T-cell (primary cell): ENCODE measurements at regions not wholly inside any gene's neighbourhood (a gene's known extent, or its start where the extent isn't known, plus 50 kb on each side); places are given as distances from the start of the nearest gene placed in this dataset.

ENCODE experiments used
- ATAC-seq, 4 experiments: fragments of 200-7000 bp in 3 of 4; fragments of 150-1000 bp in 1 of 4; cut with Tn5 transposase; replicated peaks in 1 of 4; 1 replicate in 3 of 4; 2 replicates in 1 of 4; pipeline ENCODE4 v1.10.0; 2021; ENCODE audit warnings: moderate library complexity in 3 of 4, mild to moderate bottlenecking in 2 of 4, moderate number of reproducible peaks in 1 of 4
- CTCF ChIA-PET, 2 donors: fragments of 300-600 bp; sonication (Branson Sonifier 250); formaldehyde crosslinking; loops; one replicate each; lab custom pipeline; 2022; ENCODE audit warnings: antibody characterized with exemption in 2 of 2; lab: Charles Lee
- POLR2A ChIA-PET, 2 donors: fragments of 300-600 bp; sonication (Branson Sonifier 250); formaldehyde crosslinking; loops; one replicate each; lab custom pipeline; 2022; ENCODE audit warnings: antibody characterized with exemption in 2 of 2; lab: Charles Lee
- DNase-seq, 35 experiments: peaks; one replicate each; pipeline versions ENCODE4 v3.0.0 to v3.0.0-alpha.2; 2013 to 2023
- H3K27ac ChIP-seq: one replicate; pipeline ENCODE4 v1.5.1; 2013; ENCODE audit warnings: low read length
- H3K27me3 ChIP-seq, 2 experiments: replicated peaks in 1 of 2; 1 replicate in 1 of 2; 2 replicates in 1 of 2; pipeline versions ENCODE4 v1.6.1 to v1.7.0; 2013; ENCODE audit warnings: low read length in 1 of 2, mixed read lengths in 1 of 2; ENCODE audit not compliant: control insufficient read depth in 2 of 2, insufficient read depth in 2 of 2; ENCODE audit errors: extremely low read depth in 1 of 2
- H3K36me3 ChIP-seq, 2 donors: 1 replicate in 1 of 2; 2 replicates in 1 of 2; pipeline versions ENCODE4 v1.6.1 to v1.7.0; 2013; ENCODE audit warnings: low read length in 1 of 2; ENCODE audit not compliant: control insufficient read depth in 2 of 2, insufficient read depth in 1 of 2; ENCODE audit errors: extremely low read depth in 1 of 2
- H3K4me1 ChIP-seq, 2 experiments: 1 replicate in 1 of 2; 2 replicates in 1 of 2; pipeline versions ENCODE4 v1.6.1 to v1.7.0; 2013; ENCODE audit warnings: low read length in 2 of 2, mixed read lengths in 1 of 2; ENCODE audit not compliant: insufficient read depth in 2 of 2, control insufficient read depth in 1 of 2; ENCODE audit errors: extremely low read depth in 1 of 2
- H3K4me3 ChIP-seq, 2 donors: 1 replicate in 1 of 2; 2 replicates in 1 of 2; pipeline versions ENCODE4 v1.5.1 to v1.7.0; 2013; ENCODE audit warnings: mild to moderate bottlenecking in 2 of 2, low read length in 1 of 2, moderate library complexity in 1 of 2; ENCODE audit not compliant: control insufficient read depth in 1 of 2; ENCODE audit errors: extremely low read depth in 1 of 2
- H3K9me3 ChIP-seq: 2 replicates; pipeline ENCODE4 v1.7.0; 2013
- H3K27ac Mint-ChIP-seq, 2 donors: one replicate each; pipeline ENCODE4 v1.8.0; 2020 to 2021; ENCODE audit warnings: mild to moderate bottlenecking in 2 of 2, mixed read lengths in 2 of 2
- H3K27me3 Mint-ChIP-seq, 2 donors: one replicate each; pipeline ENCODE4 v1.8.0; 2021 to 2022; ENCODE audit warnings: mixed read lengths in 2 of 2
- H3K36me3 Mint-ChIP-seq: one replicate; pipeline ENCODE4 v1.8.0; 2021; ENCODE audit warnings: mixed read lengths
- H3K4me1 Mint-ChIP-seq, 3 donors: one replicate each; pipeline ENCODE4 v1.8.0; 2020 to 2022; ENCODE audit warnings: mixed read lengths in 3 of 3, mild to moderate bottlenecking in 1 of 3
- H3K4me3 Mint-ChIP-seq, 3 donors: one replicate each; pipeline ENCODE4 v1.8.0; 2020 to 2022; ENCODE audit warnings: mild to moderate bottlenecking in 3 of 3, mixed read lengths in 3 of 3, moderate library complexity in 3 of 3
- H3K9me3 Mint-ChIP-seq, 3 donors: one replicate each; pipeline ENCODE4 v1.8.0; 2020 to 2022; ENCODE audit warnings: mixed read lengths in 3 of 3
- WGBS: methylation state at CpG from one replicate; pipeline ENCODE4 v1.1.5; 2013; ENCODE audit warnings: missing lambda C conversion rate; ENCODE audit not compliant: insufficient coverage; 5-methylcytosine and 5-hydroxymethylcytosine counted together

GRCh38 chr12:86777325-86777724 is 521.1 kb upstream of the MGAT4C start:
- Mint-ChIP-seq H3K4me1 (no peaks in the 10 kb centered on the region), H3K27ac (no peak overlapping the region), H3K36me3 (no peaks in the 10 kb centered on the region), H3K9me3 (peaks cover 0 to 9% (median 5%) of the 10 kb centered on the region in 3 donors), H3K4me3 (no peak overlapping the region), H3K27me3 (no peaks in the 10 kb centered on the region)
- H3K27ac ChIP-seq = no peak overlapping the region
- H3K4me1 ChIP-seq = no peaks in the 10 kb centered on the region
- ChIA-PET CTCF (no interaction called here), POLR2A (interaction anchor here (0.6 kb wide), 2 partner anchors 58 to 863 kb away, joined by 3 read pairs; no protein-coding TSS in a partner anchor)
- no peaks in the 10 kb centered on the region for H3K36me3 ChIP-seq
- no peaks in the 10 kb centered on the region for H3K27me3 ChIP-seq
- no peak for ATAC-seq
- DNase-seq = no peak
- no peak overlapping the region for H3K4me3 ChIP-seq
- no peaks in the 10 kb centered on the region for H3K9me3 ChIP-seq
- 81% methylated on average over 2 of the region's 2 CpGs for WGBS

GRCh38 chr12:86774841-86775388 is 518.7 kb upstream of the MGAT4C start:
- H3K36me3 Mint-ChIP-seq = no peaks in the 10 kb centered on the region
- CTCF ChIA-PET = no interaction called here
- POLR2A ChIA-PET = no interaction called here
- no peak overlapping the region for H3K27ac Mint-ChIP-seq
- peaks cover 0 to 8% (median 5%) of the 10 kb centered on the region in 3 donors for H3K9me3 Mint-ChIP-seq
- H3K4me1 ChIP-seq = no peaks in the 10 kb centered on the region
- no peak overlapping the region for H3K27ac ChIP-seq
- H3K27me3 Mint-ChIP-seq = no peaks in the 10 kb centered on the region
- ATAC-seq (no peak), DNase-seq (no peak)
- H3K9me3 ChIP-seq = no peaks in the 10 kb centered on the region
- no peak overlapping the region for H3K4me3 Mint-ChIP-seq
- H3K4me1 Mint-ChIP-seq = no peaks in the 10 kb centered on the region
- no peaks in the 10 kb centered on the region for H3K27me3 ChIP-seq
- H3K36me3 ChIP-seq = no peaks in the 10 kb centered on the region
- H3K4me3 ChIP-seq = no peak overlapping the region
- WGBS = no CpG with 5 or more reads among the region's 1 CpG

DNA sequence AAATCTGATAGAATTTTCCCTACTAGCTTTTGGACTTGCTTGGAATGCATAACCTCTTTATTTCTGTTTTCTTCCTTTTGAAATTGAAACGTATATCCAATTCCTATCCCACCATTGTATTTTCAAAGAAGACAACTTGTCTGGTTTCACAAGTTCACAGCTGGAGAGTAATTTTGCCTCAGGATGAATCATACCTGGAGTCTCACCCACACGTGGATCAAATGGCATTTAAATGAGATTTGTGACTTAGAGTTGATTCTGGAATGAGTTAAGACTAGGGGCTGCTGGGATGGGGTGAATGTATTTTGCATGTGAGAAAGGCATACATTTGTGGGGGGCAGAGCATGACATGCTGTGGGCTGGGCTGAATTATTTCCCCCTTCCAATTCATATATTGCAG is 516.5 kb upstream of the MGAT4C start:
- no peaks in the 10 kb centered on the region for H3K36me3 ChIP-seq
- DNase-seq (no peak), ATAC-seq (no peak)
- H3K27me3 ChIP-seq = no peaks in the 10 kb centered on the region
- WGBS = 60% methylated on average over 1 of the region's 2 CpGs
- Mint-ChIP-seq H3K4me1 (no peaks in the 10 kb centered on the region), H3K27me3 (no peaks in the 10 kb centered on the region), H3K9me3 (peaks cover 0 to 8% (median 5%) of the 10 kb centered on the region in 3 donors), H3K36me3 (no peaks in the 10 kb centered on the region), H3K4me3 (no peak overlapping the region), H3K27ac (no peak overlapping the region)
- no peak overlapping the region for H3K4me3 ChIP-seq
- ChIA-PET POLR2A (no interaction called here), CTCF (no interaction called here)
- H3K9me3 ChIP-seq = no peaks in the 10 kb centered on the region
- H3K4me1 ChIP-seq = no peaks in the 10 kb centered on the region
- no peak overlapping the region for H3K27ac ChIP-seq

DNA sequence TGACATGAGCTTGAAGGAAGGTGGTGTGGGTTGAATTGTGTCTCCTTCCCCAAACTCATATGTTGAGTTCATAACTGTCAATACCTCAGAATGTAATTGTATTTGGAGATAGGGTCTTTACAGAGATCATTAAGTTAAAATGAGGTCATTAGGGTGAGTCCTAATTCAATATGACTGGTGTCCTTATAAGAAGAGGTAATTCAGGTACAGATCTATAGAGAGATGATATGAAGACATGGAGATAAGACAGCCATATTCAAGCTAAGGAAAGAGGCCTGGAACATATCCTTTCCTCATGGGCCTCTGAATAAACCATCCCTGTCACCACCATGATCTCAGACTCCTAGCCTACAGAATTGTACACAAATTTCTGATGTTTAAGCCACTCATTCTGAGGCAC is 514.7 kb upstream of the MGAT4C start:
- no peak overlapping the region for H3K4me3 ChIP-seq
- DNase-seq = no peak
- no peak overlapping the region for H3K27ac ChIP-seq
- no peaks in the 10 kb centered on the region for H3K36me3 ChIP-seq
- CTCF ChIA-PET = no interaction called here
- POLR2A ChIA-PET = no interaction called here
- no peak for ATAC-seq
- H3K9me3 Mint-ChIP-seq = peaks cover 0 to 8% (median 5%) of the 10 kb centered on the region in 3 donors
- no peak overlapping the region for H3K27ac Mint-ChIP-seq
- no peaks in the 10 kb centered on the region for H3K27me3 Mint-ChIP-seq
- no peak overlapping the region for H3K4me3 Mint-ChIP-seq
- no peaks in the 10 kb centered on the region for H3K27me3 ChIP-seq
- no peaks in the 10 kb centered on the region for H3K4me1 ChIP-seq
- H3K9me3 ChIP-seq = no peaks in the 10 kb centered on the region
- H3K4me1 Mint-ChIP-seq = no peaks in the 10 kb centered on the region
- no peaks in the 10 kb centered on the region for H3K36me3 Mint-ChIP-seq

GRCh38 chr12:86748894-86749293 is 492.7 kb upstream of the MGAT4C start:
- CTCF ChIA-PET = no interaction called here
- peaks cover 0 to 6% (median 6%) of the 10 kb centered on the region in 3 donors for H3K9me3 Mint-ChIP-seq
- no peaks in the 10 kb centered on the region for H3K36me3 Mint-ChIP-seq
- DNase-seq (no peak), ATAC-seq (no peak)
- H3K4me3 Mint-ChIP-seq = no peak overlapping the region
- no peaks in the 10 kb centered on the region for H3K4me1 ChIP-seq
- no peak overlapping the region for H3K27ac Mint-ChIP-seq
- WGBS = no CpG with 5 or more reads among the region's 2 CpGs
- H3K36me3 ChIP-seq = no peaks in the 10 kb centered on the region
- POLR2A ChIA-PET = interaction anchor here in 1 of 2 donors (0.8 kb wide), 1 partner anchor 9 kb away, joined by 4 read pairs; no protein-coding TSS in a partner anchor
- no peaks in the 10 kb centered on the region for H3K27me3 ChIP-seq
- no peak overlapping the region for H3K27ac ChIP-seq
- H3K4me1 Mint-ChIP-seq = no peaks in the 10 kb centered on the region
- H3K27me3 Mint-ChIP-seq = no peaks in the 10 kb centered on the region
- no peak overlapping the region for H3K4me3 ChIP-seq
- no peaks in the 10 kb centered on the region for H3K9me3 ChIP-seq

- DNase-seq = no peak
- no peak overlapping the region for H3K4me3 ChIP-seq
- no peaks in the 10 kb centered on the region for H3K4me1 ChIP-seq
- no peaks in the 10 kb centered on the region for H3K27me3 ChIP-seq
- Mint-ChIP-seq H3K27me3 (no peaks in the 10 kb centered on the region), H3K9me3 (peaks cover 0 to 8% (median 0%) of the 10 kb centered on the region in 3 donors), H3K4me1 (no peaks in the 10 kb centered on the region), H3K4me3 (no peak overlapping the region), H3K36me3 (no peaks in the 10 kb centered on the region), H3K27ac (no peak overlapping the region)
- CTCF ChIA-PET = no interaction called here
- no CpG with 5 or more reads among the region's 2 CpGs for WGBS
- no peaks in the 10 kb centered on the region for H3K9me3 ChIP-seq
- no peak for ATAC-seq
- POLR2A ChIA-PET = interaction anchor here in 1 of 2 donors (0.6 kb wide), 1 partner anchor 182 kb away, joined by 3 read pairs; no protein-coding TSS in a partner anchor
- no peak overlapping the region for H3K27ac ChIP-seq
- H3K36me3 ChIP-seq = no peaks in the 10 kb centered on the region
Observed at GRCh38 chr12:86744547-86745212, 488.5 kb upstream of the MGAT4C start.
